Neural progenitor cell (in vitro differentiated cells): ENCODE measurements at regions not wholly inside any gene's neighbourhood (a gene's known extent, or its start where the extent isn't known, plus 50 kb on each side); places are given as distances from the start of the nearest gene placed in this dataset.

Experiments
- CTCF ChIP-seq: fragments of 200-600 bp; sonication (generic); IDR thresholded peaks from 2 replicates; pipeline ENCODE4 v1.5.1; 2017; ENCODE audit warnings: antibody characterized with exemption, mild to moderate bottlenecking
- EZH2 ChIP-seq: fragments of 200-600 bp; sonication (generic); IDR thresholded peaks from 2 replicates; pipeline ENCODE4 v1.6.1; 2017; ENCODE audit warnings: antibody characterized with exemption, mild to moderate bottlenecking, moderate library complexity
- EZH2phosphoT487 ChIP-seq: fragments of 200-600 bp; sonication (generic); IDR thresholded peaks from 2 replicates; pipeline ENCODE4 v1.6.1; 2017; ENCODE audit warnings: antibody characterized with exemption

GRCh38 chr16:35463358-35463757 is 2003.9 kb downstream of the TP53TG3F start:
- TF ChIP-seq CTCF: no peak
- no peak for TF ChIP-seq EZH2
- TF ChIP-seq EZH2phosphoT487: no peak
